ENCODE measurements at regions not wholly inside any gene's neighbourhood (a gene's known extent, or its start where the extent isn't known, plus 50 kb on each side); places are given as distances from the start of the nearest gene placed in this dataset.

DNA sequence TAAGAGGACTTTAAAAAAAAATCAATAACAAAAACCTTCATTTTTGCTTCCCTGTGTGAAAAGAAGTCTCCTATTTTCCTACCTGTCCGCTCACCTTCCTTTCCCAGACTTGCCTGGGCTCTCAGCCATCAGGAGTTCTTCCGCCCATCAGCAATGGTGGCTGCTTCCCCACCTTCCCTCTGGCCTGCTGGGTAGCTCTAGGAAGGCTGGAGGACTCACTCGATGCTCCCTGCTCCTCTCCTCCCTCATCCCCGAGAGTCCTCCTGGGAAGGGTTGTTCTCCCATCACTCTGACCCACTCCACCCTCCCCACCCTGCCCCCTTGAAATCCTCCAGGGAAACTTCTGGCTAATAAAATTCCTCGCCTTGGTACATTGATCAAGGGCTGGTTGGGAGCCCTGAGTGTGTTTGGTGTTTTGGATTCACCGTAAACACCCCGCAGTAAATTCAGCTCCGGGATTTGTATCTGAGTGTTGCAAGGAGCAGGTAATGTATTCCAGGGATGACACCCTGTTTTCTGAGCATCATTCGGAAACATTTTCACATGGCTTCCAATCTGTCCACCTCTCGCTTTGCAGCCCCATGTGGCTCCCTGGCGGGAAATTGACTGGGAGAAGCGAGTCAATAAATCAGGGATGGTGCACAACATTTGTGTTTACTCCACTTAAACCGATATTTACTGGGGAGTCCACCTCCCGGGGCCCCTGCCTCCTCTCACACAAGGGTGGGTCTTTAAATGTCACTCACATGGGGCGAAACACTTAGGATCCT, 126.4 kb upstream of the SDK1 start:
- no peak for TF ChIP-seq CTCF (IDR thresholded peaks at IDR 0.05)
- TF ChIP-seq POLR2A (IDR thresholded peaks at IDR 0.05) = no peak
- no peak for TF ChIP-seq EP300 (IDR thresholded peaks at IDR 0.05)
